ENCODE measurements at regions not wholly inside any gene's neighbourhood (a gene's known extent, or its start where the extent isn't known, plus 50 kb on each side); places are given as distances from the start of the nearest gene placed in this dataset.

DNA sequence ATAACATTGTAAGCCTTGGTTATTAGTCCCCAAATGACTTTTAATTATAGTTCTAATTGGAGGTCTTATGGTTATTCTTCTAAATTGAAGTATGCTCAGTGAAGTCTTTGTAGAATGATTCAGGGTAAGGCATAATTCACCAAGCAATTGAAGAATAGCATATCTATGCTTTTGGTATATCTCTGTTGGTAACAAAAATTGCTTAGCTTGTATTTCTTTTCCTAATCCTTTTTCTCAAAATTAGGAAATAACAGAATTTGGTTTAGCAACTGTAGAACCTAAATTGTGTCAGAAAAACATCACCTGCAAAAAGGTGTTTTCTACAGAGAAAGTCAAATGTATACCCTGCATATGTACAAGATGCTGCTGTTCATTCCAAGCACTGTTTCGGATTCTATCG is 189.2 kb upstream of the EPHA4 start:
- no peaks in the 10 kb centered on the region for H3K36me3 Mint-ChIP-seq (ENCODE audit: insufficient read depth, unreplicated experiment)
- H3K36me3 ChIP-seq (ENCODE audit: control insufficient read depth, insufficient read depth, low read length), result no peaks in the 10 kb centered on the region
- H3K9me3 Mint-ChIP-seq (ENCODE audit: unreplicated experiment), result peaks cover 15% of the 10 kb centered on the region
- no peak overlapping the region for H3K27ac Mint-ChIP-seq (ENCODE audit: unreplicated experiment)
- DNase-seq, result no peak
- ChIA-PET CTCF (no interaction called here), POLR2A (no interaction called here)
- BruUV-seq (replicated peaks), result no TSS peak
- H3K9me3 ChIP-seq, result no peaks in the 10 kb centered on the region
- TF ChIP-seq, protein P1, sequence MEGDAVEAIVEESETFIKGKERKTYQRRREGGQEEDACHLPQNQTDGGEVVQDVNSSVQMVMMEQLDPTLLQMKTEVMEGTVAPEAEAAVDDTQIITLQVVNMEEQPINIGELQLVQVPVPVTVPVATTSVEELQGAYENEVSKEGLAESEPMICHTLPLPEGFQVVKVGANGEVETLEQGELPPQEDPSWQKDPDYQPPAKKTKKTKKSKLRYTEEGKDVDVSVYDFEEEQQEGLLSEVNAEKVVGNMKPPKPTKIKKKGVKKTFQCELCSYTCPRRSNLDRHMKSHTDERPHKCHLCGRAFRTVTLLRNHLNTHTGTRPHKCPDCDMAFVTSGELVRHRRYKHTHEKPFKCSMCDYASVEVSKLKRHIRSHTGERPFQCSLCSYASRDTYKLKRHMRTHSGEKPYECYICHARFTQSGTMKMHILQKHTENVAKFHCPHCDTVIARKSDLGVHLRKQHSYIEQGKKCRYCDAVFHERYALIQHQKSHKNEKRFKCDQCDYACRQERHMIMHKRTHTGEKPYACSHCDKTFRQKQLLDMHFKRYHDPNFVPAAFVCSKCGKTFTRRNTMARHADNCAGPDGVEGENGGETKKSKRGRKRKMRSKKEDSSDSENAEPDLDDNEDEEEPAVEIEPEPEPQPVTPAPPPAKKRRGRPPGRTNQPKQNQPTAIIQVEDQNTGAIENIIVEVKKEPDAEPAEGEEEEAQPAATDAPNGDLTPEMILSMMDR (IDR thresholded peaks at IDR 0.05; ENCODE audit: insufficient read depth in 1 of 2, low read depth in 1 of 2, low read length in 1 of 2, severe bottlenecking in 1 of 2, unreplicated experiment in 1 of 2), result no peak
- H3K4me1 Mint-ChIP-seq (ENCODE audit: low read depth, unreplicated experiment), result no peaks in the 10 kb centered on the region
- H3K27me3 Mint-ChIP-seq (ENCODE audit: insufficient read depth, unreplicated experiment), result no peaks in the 10 kb centered on the region
- H3K4me3 Mint-ChIP-seq (ENCODE audit: unreplicated experiment), result no peak overlapping the region
- H3K4me1 ChIP-seq, result peaks cover 11% of the 10 kb centered on the region; the same call in 1 of the 2 replicates
- intact Hi-C loops (cut with micrococcal nuclease; ENCODE audit: unreplicated experiment), result no loop called here
- H3K4me3 ChIP-seq (ENCODE audit: low read depth, low read length), result no peak overlapping the region
- H3K27me3 ChIP-seq (replicated peaks; ENCODE audit: control insufficient read depth, insufficient read depth, low read length), result no peaks in the 10 kb centered on the region

DNA sequence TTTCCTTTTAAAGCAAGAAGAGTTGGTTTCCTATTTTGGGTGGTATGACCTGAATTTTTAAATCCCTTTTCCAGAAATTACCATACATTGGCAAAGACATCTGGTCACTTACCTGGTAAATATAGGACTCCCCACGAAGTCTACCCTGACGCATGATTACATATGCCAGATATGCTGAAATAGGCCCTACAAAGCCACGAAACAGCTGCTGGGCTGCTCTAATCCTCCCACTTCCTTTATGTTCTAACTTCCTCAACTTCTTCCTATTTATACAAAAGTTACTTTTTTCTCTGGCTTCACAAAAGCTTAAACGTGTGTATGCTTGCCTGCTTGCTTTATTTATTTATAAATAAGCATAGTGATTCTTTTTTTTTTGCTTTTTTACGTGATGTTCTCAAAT is 186.0 kb upstream of the EPHA4 start:
- Histone ChIP-seq H3K27me3 (replicated peaks; ENCODE audit: control insufficient read depth, insufficient read depth, low read length) (no peaks in the 10 kb centered on the region), H3K4me1 (peaks cover 8% of the 10 kb centered on the region; the same call in 1 of the 2 replicates), H3K4me3 (ENCODE audit: low read depth, low read length) (no peak overlapping the region), H3K36me3 (ENCODE audit: control insufficient read depth, insufficient read depth, low read length) (no peaks in the 10 kb centered on the region), H3K9me3 (no peaks in the 10 kb centered on the region)
- H3K9me3 Mint-ChIP-seq (ENCODE audit: unreplicated experiment), result peaks cover 15% of the 10 kb centered on the region
- ChIA-PET CTCF (no interaction called here), POLR2A (no interaction called here)
- no peak for DNase-seq
- no peaks in the 10 kb centered on the region for H3K4me1 Mint-ChIP-seq (ENCODE audit: low read depth, unreplicated experiment)
- intact Hi-C loops (cut with micrococcal nuclease; ENCODE audit: unreplicated experiment), result no loop called here
- no peaks in the 10 kb centered on the region for H3K36me3 Mint-ChIP-seq (ENCODE audit: insufficient read depth, unreplicated experiment)
- H3K4me3 Mint-ChIP-seq (ENCODE audit: unreplicated experiment), result no peak overlapping the region
- TF ChIP-seq, protein P1 (IDR thresholded peaks at IDR 0.05; ENCODE audit: insufficient read depth in 1 of 2, low read depth in 1 of 2, low read length in 1 of 2, severe bottlenecking in 1 of 2, unreplicated experiment in 1 of 2), result no peak
- no TSS peak for BruUV-seq (replicated peaks)
- H3K27ac Mint-ChIP-seq (ENCODE audit: unreplicated experiment), result no peak overlapping the region
- no peaks in the 10 kb centered on the region for H3K27me3 Mint-ChIP-seq (ENCODE audit: insufficient read depth, unreplicated experiment)

DNA sequence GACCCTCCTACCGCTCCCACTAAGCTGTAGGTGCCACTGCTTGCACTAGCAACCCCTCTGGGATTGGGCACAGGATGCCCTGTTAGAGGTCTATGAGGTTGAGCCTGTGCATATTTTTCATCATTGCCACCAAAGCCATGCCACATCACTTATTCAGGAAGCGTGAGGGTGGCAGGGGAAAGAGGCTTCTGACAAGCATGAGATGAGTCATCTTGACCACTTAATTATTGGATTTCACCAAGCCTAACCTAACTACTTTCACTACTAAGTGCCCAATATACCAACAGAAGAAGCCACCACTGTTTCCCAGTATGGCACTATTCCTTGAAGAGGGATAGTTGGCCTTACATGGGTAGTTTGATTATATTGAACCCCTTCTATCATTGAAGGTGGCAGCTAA is 181.3 kb upstream of the EPHA4 start:
- Histone ChIP-seq H3K36me3 (ENCODE audit: control insufficient read depth, insufficient read depth, low read length) (no peaks in the 10 kb centered on the region), H3K4me3 (ENCODE audit: low read depth, low read length) (no peak overlapping the region), H3K9me3 (0 out of 2 replicates have a peak, but pooled peaks cover 2% of the 10 kb centered on the region), H3K27me3 (replicated peaks; ENCODE audit: control insufficient read depth, insufficient read depth, low read length) (no peaks in the 10 kb centered on the region), H3K4me1 (no peaks in the 10 kb centered on the region)
- no peak overlapping the region for H3K4me3 Mint-ChIP-seq (ENCODE audit: unreplicated experiment)
- no peak overlapping the region for H3K27ac Mint-ChIP-seq (ENCODE audit: unreplicated experiment)
- no peaks in the 10 kb centered on the region for H3K36me3 Mint-ChIP-seq (ENCODE audit: insufficient read depth, unreplicated experiment)
- H3K4me1 Mint-ChIP-seq (ENCODE audit: low read depth, unreplicated experiment), result no peaks in the 10 kb centered on the region
- intact Hi-C loops (cut with micrococcal nuclease; ENCODE audit: unreplicated experiment), result no loop called here
- TF ChIP-seq, protein P1 (IDR thresholded peaks at IDR 0.05; ENCODE audit: insufficient read depth in 1 of 2, low read depth in 1 of 2, low read length in 1 of 2, severe bottlenecking in 1 of 2, unreplicated experiment in 1 of 2), result no peak
- H3K27me3 Mint-ChIP-seq (ENCODE audit: insufficient read depth, unreplicated experiment), result no peaks in the 10 kb centered on the region
- POLR2A ChIA-PET, result no interaction called here
- no TSS peak for BruUV-seq (replicated peaks)
- no peak for DNase-seq
- H3K9me3 Mint-ChIP-seq (ENCODE audit: unreplicated experiment), result peaks cover 5% of the 10 kb centered on the region
- CTCF ChIA-PET, result no interaction called here
